MG63 (cell line): ENCODE measurements at regions not wholly inside any gene's neighbourhood (a gene's known extent, or its start where the extent isn't known, plus 50 kb on each side); places are given as distances from the start of the nearest gene placed in this dataset.
A peak's percentile ranks its signal among the peaks of the same experiment; 100 is the strongest.
"Not testable (repeated sequence)": the region's sequence is repeated elsewhere in the genome, so short reads cannot be mapped to it uniquely, and the experiment has no call there.

ENCODE experiments used
- DNase-seq: peaks from one replicate; pipeline ENCODE4 v3.0.0-alpha.2; 2020
- H3K27me3 ChIP-seq: fragments of 250-450 bp; sonication (Bioruptor Pico); 2 replicates; pipeline ENCODE4 v1.5.1; 2020; ENCODE audit warnings: mild to moderate bottlenecking, moderate library complexity
- H3K36me3 ChIP-seq: fragments of 250-450 bp; sonication (Bioruptor Pico); 2 replicates; pipeline ENCODE4 v1.5.1; 2020; ENCODE audit warnings: mild to moderate bottlenecking, moderate library complexity
- H3K4me3 ChIP-seq: fragments of 250-450 bp; sonication (Bioruptor Pico); 2 replicates; pipeline ENCODE4 v1.5.1; 2020; ENCODE audit warnings: mild to moderate bottlenecking, moderate library complexity
- H3K9me3 ChIP-seq: fragments of 250-450 bp; sonication (Bioruptor Pico); 2 replicates; pipeline ENCODE4 v1.5.1; 2020; ENCODE audit warnings: mild to moderate bottlenecking, moderate library complexity

DNA sequence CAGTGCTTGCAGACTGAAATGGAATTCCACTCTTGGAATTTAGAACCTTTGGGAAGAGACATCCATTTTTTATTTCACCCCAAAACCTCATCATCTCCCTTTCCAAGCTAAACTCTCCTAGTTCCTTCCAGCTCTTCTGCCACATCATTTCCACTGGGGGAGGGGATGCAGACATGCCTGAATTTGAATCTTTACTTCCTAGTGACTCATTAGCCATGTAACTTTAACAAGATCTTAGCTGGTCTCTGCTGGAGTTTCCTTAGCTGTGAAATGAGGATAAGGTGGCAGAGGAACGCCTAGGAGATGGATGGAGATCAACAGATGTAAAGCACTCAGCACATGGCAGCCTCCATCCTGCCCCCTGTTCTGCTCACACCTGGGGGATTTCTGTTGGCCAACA is 266.8 kb downstream of the EN1 start:
- Histone ChIP-seq H3K36me3 (no peaks in the 10 kb centered on the region), H3K27me3 (no peaks in the 10 kb centered on the region)
- peak; percentile 7 for DNase-seq

DNA sequence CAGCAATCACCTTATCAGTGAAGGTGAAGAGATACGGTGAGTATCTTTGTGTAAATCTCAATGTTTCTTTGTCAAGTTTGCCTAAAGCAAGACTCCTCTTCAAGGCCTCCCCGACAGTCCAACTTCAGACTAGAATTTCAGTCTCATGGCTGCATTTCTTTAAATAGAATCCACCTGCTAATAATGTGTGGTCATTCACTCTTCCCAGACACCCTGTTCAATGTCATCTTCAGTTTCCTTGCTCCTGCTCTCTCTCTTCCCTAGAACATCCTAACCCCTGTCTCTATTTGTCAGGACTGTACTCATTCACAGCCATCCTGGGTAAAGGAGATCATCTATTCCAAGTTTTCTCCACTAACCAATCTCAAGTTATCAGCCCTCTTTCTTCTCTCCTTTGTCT is 267.3 kb downstream of the EN1 start:
- no peaks in the 10 kb centered on the region for H3K27me3 ChIP-seq
- no peaks in the 10 kb centered on the region for H3K9me3 ChIP-seq
- DNase-seq: no peak
- no peak overlapping the region for H3K4me3 ChIP-seq
- H3K36me3 ChIP-seq: no peaks in the 10 kb centered on the region

More for the DNA sequence above, 266.8 kb downstream of the EN1 start:
- no peak overlapping the region for H3K4me3 ChIP-seq
- H3K9me3 ChIP-seq: no peaks in the 10 kb centered on the region

DNA sequence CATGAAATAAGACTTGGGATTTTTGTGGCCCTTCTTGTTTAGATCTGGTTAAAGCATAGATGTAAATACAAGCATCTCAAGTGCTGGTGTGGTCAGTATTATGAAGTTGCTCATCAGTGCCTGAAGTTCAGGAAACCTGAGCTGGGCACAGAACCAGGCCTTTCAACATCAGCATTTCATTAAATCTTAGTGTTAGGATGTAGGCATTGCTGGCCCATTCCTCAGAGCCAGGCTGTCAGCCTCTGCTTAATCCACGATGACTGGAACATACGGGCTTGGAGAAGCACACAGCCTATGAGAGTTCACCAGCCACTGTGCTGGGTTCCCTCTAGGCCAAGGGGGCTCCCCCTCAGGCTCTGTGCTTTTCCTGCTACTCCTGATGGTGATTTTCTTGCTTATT is 270.2 kb downstream of the EN1 start:
- Histone ChIP-seq H3K4me3 (no peak overlapping the region), H3K36me3 (no peaks in the 10 kb centered on the region), H3K27me3 (no peaks in the 10 kb centered on the region), H3K9me3 (no peaks in the 10 kb centered on the region)
- peak; percentile 7 for DNase-seq

DNA sequence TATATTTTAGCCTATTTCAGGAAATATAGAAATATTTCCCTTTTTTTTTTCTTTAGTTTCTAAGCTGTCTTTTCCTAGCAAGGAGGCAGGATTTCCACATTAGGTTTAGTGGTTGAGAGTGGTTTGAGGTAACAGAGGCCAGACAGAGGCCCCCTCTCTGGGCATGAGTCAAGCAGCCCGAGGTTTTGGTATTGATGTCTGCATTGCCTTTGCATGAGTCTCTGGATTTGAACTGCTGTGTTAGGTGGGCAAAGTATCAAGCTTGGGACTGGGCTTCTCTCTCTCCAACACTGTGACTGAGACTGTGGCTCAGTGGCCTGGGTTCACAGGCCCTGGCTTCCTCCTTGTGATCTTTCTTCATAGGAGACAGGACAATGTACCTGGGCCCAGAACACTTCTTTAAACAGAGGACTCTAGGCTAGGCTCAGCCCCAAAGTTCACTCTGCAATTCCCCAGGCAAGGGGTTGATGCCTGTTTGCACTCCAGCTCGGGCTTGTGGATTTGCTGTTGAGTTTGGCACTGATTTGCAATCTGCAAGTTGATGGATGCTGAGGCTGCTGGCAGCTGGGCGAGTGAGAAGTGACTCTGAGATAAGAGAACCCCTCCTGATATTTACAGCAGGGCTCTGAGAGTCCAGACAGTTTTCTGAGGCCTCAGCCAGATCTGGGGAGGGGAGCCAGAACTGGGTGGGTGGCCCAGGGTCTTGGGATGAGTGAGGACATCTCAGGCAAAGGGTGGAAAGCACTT is 271.2 kb downstream of the EN1 start:
- no peaks in the 10 kb centered on the region for H3K27me3 ChIP-seq
- no peak overlapping the region for H3K4me3 ChIP-seq
- H3K36me3 ChIP-seq: no peaks in the 10 kb centered on the region
- H3K9me3 ChIP-seq: no peaks in the 10 kb centered on the region
- DNase-seq: no peak

DNA sequence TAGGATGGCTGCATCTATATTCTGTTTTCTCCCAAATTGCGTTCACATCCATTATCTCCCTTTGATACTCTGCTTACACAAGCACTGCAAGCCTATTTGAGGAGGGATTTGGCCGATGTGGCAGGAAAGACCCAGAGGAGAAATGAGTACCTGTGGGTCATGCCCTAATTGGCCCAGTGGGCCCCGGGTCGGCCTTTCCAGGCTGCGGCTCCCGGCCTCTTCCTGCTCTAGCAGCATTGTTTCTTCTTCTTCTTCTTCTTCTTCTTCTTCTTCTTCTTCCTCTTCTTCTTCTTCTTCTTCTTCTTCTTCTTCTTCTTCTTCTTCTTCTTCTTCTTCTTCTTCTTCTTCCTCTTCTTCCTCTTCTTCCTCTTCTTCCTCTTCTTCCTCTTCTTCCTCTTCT is 275.1 kb downstream of the EN1 start:
- DNase-seq, H3K9me3 ChIP-seq, H3K36me3 ChIP-seq, H3K4me3 ChIP-seq, H3K27me3 ChIP-seq: not testable (repeated sequence)

DNA sequence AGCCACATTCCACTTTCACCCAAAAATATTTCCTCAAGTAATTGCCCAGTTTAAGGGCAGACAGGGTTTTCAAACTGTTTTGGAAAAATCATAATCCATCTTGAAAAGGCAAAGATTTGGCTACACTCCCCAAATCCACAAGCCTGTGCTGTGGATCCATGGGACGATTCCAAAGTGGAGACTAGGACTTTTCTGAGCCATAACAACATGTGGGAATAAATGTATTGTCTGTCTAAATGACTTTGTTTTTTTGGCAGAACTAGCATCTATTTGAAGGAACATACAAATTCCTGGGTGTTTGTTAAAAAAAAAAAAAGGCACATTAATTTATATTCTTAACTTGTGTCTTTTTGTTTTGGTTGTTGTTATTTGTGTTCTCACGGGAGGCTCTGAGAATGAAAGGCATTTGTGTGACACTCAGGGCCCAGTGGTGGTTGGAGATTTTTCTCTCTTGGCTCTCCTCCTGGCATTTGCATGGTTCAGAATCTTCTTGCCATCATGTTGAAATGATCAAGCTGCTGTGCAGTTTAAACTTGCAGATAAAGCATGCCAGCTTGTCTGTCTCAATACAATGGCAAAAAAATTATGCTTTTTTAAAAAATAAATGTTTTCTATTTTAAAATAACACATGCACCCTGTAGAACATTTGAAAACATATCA is 277.4 kb downstream of the EN1 start:
- no peak for DNase-seq
- no peak overlapping the region for H3K4me3 ChIP-seq
- H3K27me3 ChIP-seq: no peaks in the 10 kb centered on the region
- no peaks in the 10 kb centered on the region for H3K36me3 ChIP-seq
- H3K9me3 ChIP-seq: no peaks in the 10 kb centered on the region

DNA sequence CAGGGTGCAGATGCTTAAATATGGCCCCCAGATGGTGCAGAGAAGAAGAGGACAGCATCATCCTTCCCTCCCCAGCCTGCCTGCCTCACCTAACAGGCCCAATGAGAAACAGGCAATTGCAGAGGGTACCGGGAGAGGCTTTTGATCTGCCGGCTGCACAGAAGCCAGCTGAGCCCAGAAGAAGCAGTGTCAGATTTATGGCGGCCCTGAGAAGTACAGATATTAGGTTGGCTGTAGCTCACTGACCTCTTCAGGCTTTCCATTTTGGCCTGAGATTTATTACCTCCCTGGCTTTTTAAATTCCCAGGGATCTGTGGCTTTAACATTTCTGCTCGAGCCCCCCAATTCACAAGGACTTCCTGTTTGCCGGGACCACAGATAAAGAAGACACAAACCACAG is 278.7 kb downstream of the EN1 start:
- no peaks in the 10 kb centered on the region for H3K36me3 ChIP-seq
- H3K9me3 ChIP-seq: no peaks in the 10 kb centered on the region
- DNase-seq: no peak
- H3K4me3 ChIP-seq: no peak overlapping the region
- H3K27me3 ChIP-seq: no peaks in the 10 kb centered on the region

DNA sequence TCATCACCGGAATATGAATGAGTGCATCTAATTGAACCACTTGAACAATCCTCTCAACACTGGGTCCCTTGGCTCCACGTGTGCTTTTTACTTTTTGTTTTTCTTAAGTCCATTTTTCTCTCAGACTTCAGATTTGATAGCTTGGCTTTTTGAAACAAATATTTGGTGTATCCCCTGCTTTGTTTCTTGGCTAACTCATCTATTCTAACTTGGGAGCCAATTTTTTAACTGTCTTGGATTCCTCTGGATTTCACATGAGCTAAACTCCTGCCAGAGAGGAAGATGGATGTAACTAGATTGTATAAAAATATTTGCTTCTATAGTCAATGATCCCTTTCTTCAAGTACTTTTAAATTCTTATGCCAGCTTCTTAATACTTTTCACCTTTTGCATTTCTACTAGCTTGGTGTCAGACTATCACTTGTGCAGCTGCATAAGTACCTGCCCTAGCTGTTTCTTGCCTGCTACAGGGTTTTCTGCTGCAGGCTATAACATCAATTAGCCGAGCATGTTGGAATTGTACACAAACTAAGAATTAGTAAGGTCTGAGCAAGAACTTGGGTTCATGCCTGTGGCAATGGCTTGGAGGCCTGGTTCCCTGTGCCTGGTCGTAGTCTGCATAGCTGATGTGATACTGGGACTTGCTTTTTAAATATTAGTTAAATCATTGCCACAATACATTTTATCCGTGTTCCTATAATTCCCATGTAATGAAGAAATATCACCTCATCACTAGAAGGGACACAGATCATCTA is 281.5 kb downstream of the EN1 start:
- peak; percentile 18 for DNase-seq
- no peaks in the 10 kb centered on the region for H3K9me3 ChIP-seq
- H3K36me3 ChIP-seq: no peaks in the 10 kb centered on the region
- no peaks in the 10 kb centered on the region for H3K27me3 ChIP-seq
- H3K4me3 ChIP-seq: no peak overlapping the region

DNA sequence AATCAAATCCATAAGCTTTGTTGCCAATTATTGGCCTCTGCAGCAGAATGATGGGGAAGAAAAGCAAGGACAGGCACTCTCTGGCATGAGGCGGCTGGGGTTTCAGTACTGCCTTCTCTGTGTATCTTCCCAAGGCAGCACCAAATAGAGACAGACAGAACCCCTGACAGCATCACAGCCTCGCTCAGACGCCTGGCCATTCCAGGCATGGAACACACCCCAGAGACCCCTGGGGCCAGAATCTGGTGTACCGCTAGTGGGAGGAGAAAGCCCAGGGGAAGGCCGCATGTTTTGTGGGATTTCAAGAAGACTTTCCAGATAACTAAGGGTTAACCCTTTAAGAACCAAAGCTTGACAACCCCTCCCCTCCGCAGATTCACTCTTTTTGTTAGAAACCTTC is 282.1 kb downstream of the EN1 start:
- H3K36me3 ChIP-seq: no peaks in the 10 kb centered on the region
- no peak for DNase-seq
- H3K9me3 ChIP-seq: no peaks in the 10 kb centered on the region
- no peaks in the 10 kb centered on the region for H3K27me3 ChIP-seq
- no peak overlapping the region for H3K4me3 ChIP-seq

DNA sequence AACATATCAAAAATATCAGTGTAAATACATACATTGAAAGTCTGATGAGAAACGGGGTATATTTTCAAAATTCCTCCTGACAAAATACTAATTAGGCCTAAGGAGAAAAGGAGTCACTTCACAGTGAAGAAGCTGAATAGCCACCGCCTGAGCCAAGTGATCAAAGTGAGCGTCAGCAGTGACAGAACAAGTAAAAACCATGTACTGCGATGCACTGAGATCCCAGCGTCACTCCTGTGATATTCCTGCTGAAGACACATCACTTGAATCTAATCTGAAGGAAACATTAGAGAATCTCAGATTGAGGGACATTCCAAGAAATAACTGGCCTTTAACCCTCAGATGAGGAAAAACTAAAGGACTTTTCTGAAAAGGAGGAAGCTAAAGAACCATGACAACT is 285.3 kb downstream of the EN1 start:
- no peak overlapping the region for H3K4me3 ChIP-seq
- DNase-seq: no peak
- H3K36me3 ChIP-seq: no peaks in the 10 kb centered on the region
- no peaks in the 10 kb centered on the region for H3K9me3 ChIP-seq
- H3K27me3 ChIP-seq: no peaks in the 10 kb centered on the region

DNA sequence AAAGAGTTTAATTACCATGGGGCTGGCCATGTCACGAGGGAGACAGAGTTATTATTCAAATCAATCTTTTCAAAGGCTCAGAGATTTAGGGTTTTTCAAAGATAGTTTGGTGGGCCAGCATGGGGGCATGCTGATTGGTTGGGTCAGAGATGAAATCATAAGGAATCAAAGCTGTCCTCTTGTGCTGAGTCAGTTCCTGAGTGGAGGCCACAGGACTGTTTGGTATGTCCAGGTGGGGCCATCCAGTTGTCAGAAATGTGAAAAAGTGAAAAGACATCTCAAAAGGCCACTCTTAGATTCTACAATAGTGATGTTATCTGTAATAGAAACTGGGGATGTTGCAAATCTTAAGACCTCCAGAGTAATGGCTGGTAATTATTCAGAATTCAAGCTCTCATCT is 288.6 kb downstream of the EN1 start:
- Histone ChIP-seq H3K4me3 (no peak overlapping the region), H3K9me3 (no peaks in the 10 kb centered on the region), H3K36me3 (no peaks in the 10 kb centered on the region), H3K27me3 (no peaks in the 10 kb centered on the region)
- DNase-seq: no peak

DNA sequence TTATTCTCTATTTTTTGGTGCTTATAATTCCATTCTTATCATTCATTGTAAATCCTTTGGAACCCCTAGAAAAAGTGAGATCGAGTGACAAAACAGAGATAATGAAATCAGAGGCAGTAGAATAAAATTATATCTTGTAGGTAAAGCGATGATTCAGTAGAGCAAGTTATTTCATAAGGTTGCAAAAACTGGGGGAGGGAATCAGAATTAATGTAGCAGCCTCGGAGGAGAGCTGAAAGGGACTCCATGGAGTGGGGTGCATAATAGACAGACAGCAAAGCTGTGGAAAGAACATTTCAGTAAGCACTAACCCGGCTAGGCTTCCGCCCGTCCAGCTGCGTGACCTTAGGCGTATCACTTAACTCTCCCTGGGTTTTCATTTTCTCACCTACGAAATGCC is 289.7 kb downstream of the EN1 start:
- no peaks in the 10 kb centered on the region for H3K36me3 ChIP-seq
- no peaks in the 10 kb centered on the region for H3K27me3 ChIP-seq
- no peaks in the 10 kb centered on the region for H3K9me3 ChIP-seq
- no peak for DNase-seq
- H3K4me3 ChIP-seq: no peak overlapping the region

DNA sequence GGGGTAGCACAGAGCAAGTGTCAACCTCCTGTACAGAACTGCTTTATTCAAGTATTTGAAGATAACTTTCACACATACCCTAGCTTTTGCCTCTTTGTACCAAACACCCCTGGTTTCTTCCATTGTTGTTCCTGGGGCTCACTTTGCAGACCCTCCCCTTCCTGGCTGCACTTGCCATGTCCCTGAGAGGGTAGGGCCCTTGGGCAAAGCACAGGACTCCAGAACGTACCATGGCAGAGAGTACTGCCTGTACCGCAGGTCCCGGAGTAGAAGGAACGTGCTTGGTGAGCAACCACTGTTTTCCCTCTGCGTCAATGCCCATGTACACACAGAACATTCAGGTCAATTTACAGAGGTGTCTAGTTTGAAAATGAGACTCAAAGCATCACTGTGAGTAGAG is 290.4 kb downstream of the EN1 start:
- H3K27me3 ChIP-seq: no peaks in the 10 kb centered on the region
- H3K9me3 ChIP-seq: no peaks in the 10 kb centered on the region
- no peak for DNase-seq
- no peaks in the 10 kb centered on the region for H3K36me3 ChIP-seq
- H3K4me3 ChIP-seq: no peak overlapping the region

DNA sequence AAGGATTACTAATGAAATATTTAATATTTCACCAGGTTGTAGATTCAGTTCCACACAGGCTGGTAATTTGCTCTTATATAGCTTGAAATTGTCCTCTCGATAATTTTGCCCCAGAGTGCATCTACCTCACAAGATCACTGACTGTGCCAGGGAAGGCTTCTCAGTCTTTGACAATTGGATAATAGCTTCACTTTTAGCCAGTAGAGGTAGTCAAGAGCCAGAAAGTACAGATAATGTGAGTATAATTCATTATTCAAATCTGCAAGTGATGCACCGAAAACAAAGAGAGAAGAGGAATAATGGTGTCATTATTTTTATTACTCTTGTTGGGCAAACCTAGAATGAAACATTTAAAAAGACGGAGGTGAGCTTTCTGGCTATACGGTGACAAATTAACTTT is 292.8 kb downstream of the EN1 start:
- Histone ChIP-seq H3K4me3 (no peak overlapping the region), H3K36me3 (no peaks in the 10 kb centered on the region), H3K9me3 (no peaks in the 10 kb centered on the region), H3K27me3 (no peaks in the 10 kb centered on the region)
- no peak for DNase-seq

DNA sequence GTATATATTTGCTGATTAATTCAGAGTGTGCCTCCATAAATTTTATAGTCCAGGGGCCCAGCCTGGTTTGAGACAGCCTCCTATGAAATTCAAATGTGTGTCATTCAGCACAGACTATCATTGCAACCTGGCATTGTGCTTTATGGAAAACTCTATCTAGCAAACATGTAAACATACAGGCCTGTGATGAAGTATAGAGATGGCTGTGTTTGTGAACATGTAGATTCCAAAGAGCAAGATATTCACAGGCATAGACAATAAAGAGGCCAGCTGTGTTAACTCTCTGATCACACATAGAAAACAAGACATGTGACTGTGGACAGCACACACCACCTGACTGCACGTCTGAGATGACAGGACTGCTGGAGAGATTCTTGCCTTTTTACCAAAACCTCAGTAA is 297.9 kb downstream of the EN1 start:
- Histone ChIP-seq H3K9me3 (no peaks in the 10 kb centered on the region), H3K27me3 (no peaks in the 10 kb centered on the region), H3K4me3 (no peak overlapping the region), H3K36me3 (no peaks in the 10 kb centered on the region)
- DNase-seq: no peak

DNA sequence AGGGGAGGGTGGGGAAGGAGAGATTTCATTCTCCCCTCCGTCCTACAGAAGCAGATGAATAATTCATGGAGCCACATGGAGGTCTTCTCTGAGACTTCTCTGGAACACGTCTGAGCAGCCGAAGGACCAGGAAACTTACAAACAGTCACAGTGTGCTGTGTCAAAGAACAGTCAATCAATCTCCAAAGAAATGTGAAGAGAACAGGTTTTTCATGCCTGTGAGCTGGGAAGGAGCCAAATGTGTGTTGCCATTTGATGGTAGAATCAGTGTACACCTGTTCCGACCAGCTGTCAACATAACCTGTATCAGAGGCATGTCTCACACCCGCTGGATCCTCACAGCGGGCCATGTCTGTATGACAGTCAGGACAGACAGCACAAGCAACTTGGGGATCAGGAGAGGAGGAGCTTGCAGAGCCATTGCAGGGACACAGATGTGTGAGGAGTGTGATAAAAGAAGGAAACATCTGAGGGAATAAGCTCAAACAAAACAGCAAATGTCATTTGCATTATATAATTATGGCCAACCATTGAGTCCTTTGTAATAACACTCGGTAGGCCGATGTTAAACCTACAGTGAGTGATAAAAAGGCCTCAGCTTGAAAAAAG is 298.5 kb downstream of the EN1 start:
- DNase-seq: no peak
- Histone ChIP-seq H3K4me3 (no peak overlapping the region), H3K27me3 (no peaks in the 10 kb centered on the region), H3K36me3 (no peaks in the 10 kb centered on the region), H3K9me3 (no peaks in the 10 kb centered on the region)

DNA sequence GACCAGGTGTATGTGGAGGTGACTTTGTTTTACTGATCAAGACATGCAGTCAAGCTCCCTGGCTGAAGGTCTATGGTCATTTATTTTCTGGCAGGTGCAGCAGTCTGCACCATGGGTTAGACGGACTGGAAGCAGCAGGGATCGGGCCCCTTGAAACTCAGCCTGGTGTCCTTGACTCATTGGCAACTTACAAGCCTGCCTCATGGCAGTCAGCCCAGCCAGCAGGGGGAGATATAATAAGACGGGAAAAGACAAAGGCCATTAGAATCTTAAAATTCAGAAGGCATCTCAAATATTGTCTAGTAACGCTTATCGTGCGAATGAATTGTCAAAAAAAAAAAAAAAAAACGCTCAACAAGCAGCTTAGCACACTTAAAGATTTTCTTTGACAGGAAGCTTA is 308.2 kb downstream of the EN1 start:
- no peaks in the 10 kb centered on the region for H3K9me3 ChIP-seq
- H3K27me3 ChIP-seq: no peaks in the 10 kb centered on the region
- H3K36me3 ChIP-seq: no peaks in the 10 kb centered on the region
- H3K4me3 ChIP-seq: no peak overlapping the region
- peak; percentile 61 for DNase-seq
